ENCODE measurements at regions not wholly inside any gene's neighbourhood (a gene's known extent, or its start where the extent isn't known, plus 50 kb on each side); places are given as distances from the start of the nearest gene placed in this dataset.

- no peak overlapping the region for H3K56ac ChIP-seq (ENCODE audit: extremely low read depth, insufficient read depth, low read length)
- H2BK15ac ChIP-seq (ENCODE audit: low read depth, low read length): no peak overlapping the region
- H2BK5ac ChIP-seq (ENCODE audit: low read depth, low read length, poor library complexity, severe bottlenecking): no peak overlapping the region
- H2AK5ac ChIP-seq (ENCODE audit: low read depth, low read length): no peak overlapping the region
- H3K4me1 ChIP-seq (ENCODE audit: control insufficient read depth, insufficient read depth, low read length): peaks cover 5% of the 10 kb centered on the region
- H3K9ac ChIP-seq (ENCODE audit: low read depth, low read length): no peak overlapping the region
- no peak overlapping the region for H3K23ac ChIP-seq (ENCODE audit: low read depth, low read length)
- no peaks in the 10 kb centered on the region for H4K20me1 ChIP-seq (ENCODE audit: insufficient read depth, low read length)
- H3K36me3 ChIP-seq (ENCODE audit: control insufficient read depth, insufficient read depth, low read length): no peaks in the 10 kb centered on the region
- H3K27me3 ChIP-seq (ENCODE audit: control insufficient read depth, insufficient read depth, low read length): 0 out of 2 replicates have a peak, but pooled peaks cover 4% of the 10 kb centered on the region
- no peak overlapping the region for H3K27ac ChIP-seq (ENCODE audit: insufficient read depth, low read length)
- 46% methylated on average over 4 of the region's 6 CpGs; no CpG with 5 or more reads in 1 of the 2 experiments for WGBS, 2 experiments (ENCODE audit: extremely low coverage in 2 of 2, insufficient read length in 1 of 2)
- H4K5ac ChIP-seq (ENCODE audit: low read depth, low read length): no peak overlapping the region
- no peak overlapping the region for H2AFZ ChIP-seq (replicated peaks; ENCODE audit: low read length, poor library complexity)
- H3K4me3 ChIP-seq (ENCODE audit: insufficient read depth, low read depth, low read length): no peak overlapping the region
- in situ Hi-C loops (cut with MboI; ENCODE audit: low sequenced_read_pairs) (no loop called here), intact Hi-C loops (cut with micrococcal nuclease) (no loop called here), dilution Hi-C loops (cut with HindIII; ENCODE audit: low sequenced_read_pairs, unreplicated experiment) (no loop called here)
- peaks cover 18% of the 10 kb centered on the region for H3K9me3 ChIP-seq (ENCODE audit: control insufficient read depth, insufficient read depth, low read length)
- no peak overlapping the region for H2AK9ac ChIP-seq (replicated peaks; ENCODE audit: low read depth, low read length, poor library complexity)
- H3K79me1 ChIP-seq (ENCODE audit: low read depth in 1 of 2, low read length in 2 of 2): no peaks in the 10 kb centered on the region
- H3K9me1 ChIP-seq (ENCODE audit: insufficient read depth, low read length): no peaks in the 10 kb centered on the region
- H2BK20ac ChIP-seq (ENCODE audit: low read depth, low read length): no peak overlapping the region
- TF ChIP-seq USF2 (IDR thresholded peaks at IDR 0.05; ENCODE audit: low read depth, low read length): no peak
- no peak for TF ChIP-seq FOS (IDR thresholded peaks at IDR 0.05; ENCODE audit: low read depth, low read length)
- TF ChIP-seq MAZ (IDR thresholded peaks at IDR 0.05; ENCODE audit: borderline replicate concordance, low read depth, low read length): no peak
- TF ChIP-seq MXI1 (IDR thresholded peaks at IDR 0.05; ENCODE audit: borderline replicate concordance, low read depth, low read length): no peak
- no peak for TF ChIP-seq CEBPB (IDR thresholded peaks at IDR 0.05; ENCODE audit: low read depth, low read length)
- no peak for TF ChIP-seq NFE2L2 (IDR thresholded peaks at IDR 0.05; ENCODE audit: low read depth, low read length)
- TF ChIP-seq RAD21 (IDR thresholded peaks at IDR 0.05; ENCODE audit: low read length): no peak
- no peak for TF ChIP-seq SMC3 (IDR thresholded peaks at IDR 0.05; ENCODE audit: low read depth, low read length)
- no peak overlapping the region for H3K4me2 ChIP-seq (ENCODE audit: low read depth, low read length)
- no peak for DNase-seq
- no peak overlapping the region for H4K91ac ChIP-seq (ENCODE audit: insufficient read depth, low read depth, low read length)
- BruUV-seq (replicated peaks): no TSS peak
- H3K18ac ChIP-seq (ENCODE audit: low read depth, low read length): no peak overlapping the region
- no peak overlapping the region for H3K14ac ChIP-seq (replicated peaks; ENCODE audit: low read depth, low read length)
- no peak overlapping the region for H2BK120ac ChIP-seq (ENCODE audit: low read depth, low read length)
- POLR2A ChIA-PET (ENCODE audit: unreplicated experiment): no interaction called here
- ATAC-seq (ENCODE audit: low read depth): no peak
- CTCF ChIA-PET: no interaction called here
- no peak overlapping the region for H4K8ac ChIP-seq (ENCODE audit: low read depth in 2 of 2, low read length in 2 of 2)
- H3K4ac ChIP-seq (ENCODE audit: low read depth, low read length): no peak overlapping the region
Measured at GRCh38 chr15:66921319-66921915, 144.0 kb upstream of the SMAD3 start.
